Keratinocyte (primary cell): ENCODE measurements at regions not wholly inside any gene's neighbourhood (a gene's known extent, or its start where the extent isn't known, plus 50 kb on each side); places are given as distances from the start of the nearest gene placed in this dataset.

Experiments
- EZH2 ChIP-seq: IDR thresholded peaks from one replicate; pipeline ENCODE4 v1.6.1; 2012; ENCODE audit warnings: inconsistent platforms, mild to moderate bottlenecking, low read length, moderate library complexity
- TF ChIP-seq, protein P1 (sequence below), 3 experiments: IDR thresholded peaks in 1 of 3; conservative IDR thresholded peaks in 1 of 3; optimal IDR thresholded peaks in 1 of 3; 2 replicates in 2 of 3; 3 replicates in 1 of 3; pipeline versions ENCODE3 to v1.5.1; 2011; ENCODE audit warnings: low read length in 3 of 3, mild to moderate bottlenecking in 3 of 3, moderate library complexity in 2 of 3, control low read depth in 1 of 3, inconsistent platforms in 1 of 3; ENCODE audit not compliant: insufficient read depth in 2 of 3; ENCODE audit errors: extremely low read depth in 1 of 3

DNA sequence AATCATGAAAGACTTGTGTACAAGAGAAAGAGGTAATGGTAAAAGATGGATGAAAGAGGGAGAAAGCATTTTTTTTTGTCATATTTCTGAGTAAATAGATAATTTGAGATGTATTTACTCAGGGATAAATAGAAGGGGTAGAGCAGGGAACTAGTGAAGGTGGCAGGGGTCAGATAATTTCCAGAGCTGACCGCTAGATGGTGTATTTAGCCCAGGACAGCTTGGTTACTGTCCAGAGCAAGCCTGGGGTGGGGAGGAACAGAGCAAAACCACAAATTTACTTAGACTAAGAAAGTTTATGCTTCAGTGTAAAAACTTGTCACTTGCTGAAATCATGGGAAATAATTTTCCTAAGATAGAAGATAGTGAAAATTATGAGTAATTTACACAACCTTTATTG is 91.5 kb downstream of the XCL2 start:
- TF ChIP-seq, protein P1, sequence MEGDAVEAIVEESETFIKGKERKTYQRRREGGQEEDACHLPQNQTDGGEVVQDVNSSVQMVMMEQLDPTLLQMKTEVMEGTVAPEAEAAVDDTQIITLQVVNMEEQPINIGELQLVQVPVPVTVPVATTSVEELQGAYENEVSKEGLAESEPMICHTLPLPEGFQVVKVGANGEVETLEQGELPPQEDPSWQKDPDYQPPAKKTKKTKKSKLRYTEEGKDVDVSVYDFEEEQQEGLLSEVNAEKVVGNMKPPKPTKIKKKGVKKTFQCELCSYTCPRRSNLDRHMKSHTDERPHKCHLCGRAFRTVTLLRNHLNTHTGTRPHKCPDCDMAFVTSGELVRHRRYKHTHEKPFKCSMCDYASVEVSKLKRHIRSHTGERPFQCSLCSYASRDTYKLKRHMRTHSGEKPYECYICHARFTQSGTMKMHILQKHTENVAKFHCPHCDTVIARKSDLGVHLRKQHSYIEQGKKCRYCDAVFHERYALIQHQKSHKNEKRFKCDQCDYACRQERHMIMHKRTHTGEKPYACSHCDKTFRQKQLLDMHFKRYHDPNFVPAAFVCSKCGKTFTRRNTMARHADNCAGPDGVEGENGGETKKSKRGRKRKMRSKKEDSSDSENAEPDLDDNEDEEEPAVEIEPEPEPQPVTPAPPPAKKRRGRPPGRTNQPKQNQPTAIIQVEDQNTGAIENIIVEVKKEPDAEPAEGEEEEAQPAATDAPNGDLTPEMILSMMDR (optimal IDR thresholded peaks at IDR 0.05 in 1 of 3, IDR thresholded peaks at IDR 0.05 in 1 of 3, conservative IDR thresholded peaks at IDR 0.05 in 1 of 3; ENCODE audit: extremely low read depth in 1 of 3, insufficient read depth in 2 of 3, low read length in 3 of 3) = peak in 2 of 3 experiments; percentile 28 to 49
- TF ChIP-seq EZH2 = no peak
